HG03175 (cell line): ENCODE measurements at regions not wholly inside any gene's neighbourhood (a gene's known extent, or its start where the extent isn't known, plus 50 kb on each side); places are given as distances from the start of the nearest gene placed in this dataset.
"Not testable (repeated sequence)": the region's sequence is repeated elsewhere in the genome, so short reads cannot be mapped to it uniquely, and the experiment has no call there.

Experiments used
- ATAC-seq: cut with Tn5 transposase; IDR thresholded peaks from one replicate; pipeline ENCODE4 v1.9.1; 2021; ENCODE audit warnings: mild to moderate bottlenecking, moderate library complexity; ENCODE audit not compliant: unreplicated experiment

DNA sequence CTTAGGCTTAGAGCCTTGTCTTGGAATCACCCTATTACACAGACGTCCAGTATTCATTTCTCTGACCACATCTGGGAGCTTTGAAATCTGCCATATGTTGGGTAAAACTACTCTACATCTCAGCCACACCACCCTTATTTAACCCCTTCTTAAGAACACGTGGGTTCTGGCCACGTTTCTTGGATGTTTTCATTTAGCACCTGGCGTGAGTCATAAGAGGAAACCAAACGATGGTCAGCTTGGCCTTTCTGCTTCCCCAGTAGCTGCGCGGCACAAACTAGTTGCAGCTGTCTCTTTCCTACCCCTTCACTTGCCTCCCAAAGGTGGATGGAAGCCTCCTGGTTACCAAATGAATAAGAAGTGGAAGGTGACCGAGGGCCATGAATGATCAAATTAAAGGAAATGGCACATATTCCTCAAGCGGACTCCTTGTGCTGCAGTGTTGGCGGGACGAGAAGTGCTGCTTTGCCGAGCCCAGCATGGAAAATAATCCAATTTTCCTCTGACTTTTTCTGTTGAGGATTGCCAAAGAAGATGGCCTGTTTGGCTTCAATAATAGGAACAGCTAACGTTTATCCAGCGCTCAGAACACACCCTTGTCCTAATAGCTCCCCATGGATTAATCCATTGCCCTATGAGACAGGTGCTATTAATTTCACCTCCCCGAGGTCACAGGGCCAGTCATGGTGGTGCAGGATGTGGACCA lies 154.1 kb downstream of the ZNF664 start:
- ATAC-seq, result peak; percentile 46

DNA sequence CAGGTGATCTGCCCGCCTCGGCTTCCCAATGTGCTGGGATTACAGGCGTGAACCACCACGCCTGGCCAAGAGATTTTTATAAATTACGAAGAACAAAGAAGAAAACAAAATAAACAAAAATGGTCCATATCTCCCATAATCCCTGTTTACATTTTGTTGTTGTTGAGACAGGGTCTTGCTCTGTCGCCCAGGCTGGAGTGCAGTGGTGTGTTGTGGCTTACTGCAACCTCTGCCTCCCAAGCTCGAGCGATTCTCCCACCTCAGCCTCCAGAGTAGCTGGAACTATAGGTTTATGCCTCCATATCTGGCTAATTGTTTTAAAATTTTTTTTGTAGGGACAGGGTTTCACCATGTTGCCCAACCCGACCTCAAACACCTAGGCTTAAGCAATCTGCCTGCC lies 156.1 kb downstream of the ZNF664 start:
- no peak for ATAC-seq

DNA sequence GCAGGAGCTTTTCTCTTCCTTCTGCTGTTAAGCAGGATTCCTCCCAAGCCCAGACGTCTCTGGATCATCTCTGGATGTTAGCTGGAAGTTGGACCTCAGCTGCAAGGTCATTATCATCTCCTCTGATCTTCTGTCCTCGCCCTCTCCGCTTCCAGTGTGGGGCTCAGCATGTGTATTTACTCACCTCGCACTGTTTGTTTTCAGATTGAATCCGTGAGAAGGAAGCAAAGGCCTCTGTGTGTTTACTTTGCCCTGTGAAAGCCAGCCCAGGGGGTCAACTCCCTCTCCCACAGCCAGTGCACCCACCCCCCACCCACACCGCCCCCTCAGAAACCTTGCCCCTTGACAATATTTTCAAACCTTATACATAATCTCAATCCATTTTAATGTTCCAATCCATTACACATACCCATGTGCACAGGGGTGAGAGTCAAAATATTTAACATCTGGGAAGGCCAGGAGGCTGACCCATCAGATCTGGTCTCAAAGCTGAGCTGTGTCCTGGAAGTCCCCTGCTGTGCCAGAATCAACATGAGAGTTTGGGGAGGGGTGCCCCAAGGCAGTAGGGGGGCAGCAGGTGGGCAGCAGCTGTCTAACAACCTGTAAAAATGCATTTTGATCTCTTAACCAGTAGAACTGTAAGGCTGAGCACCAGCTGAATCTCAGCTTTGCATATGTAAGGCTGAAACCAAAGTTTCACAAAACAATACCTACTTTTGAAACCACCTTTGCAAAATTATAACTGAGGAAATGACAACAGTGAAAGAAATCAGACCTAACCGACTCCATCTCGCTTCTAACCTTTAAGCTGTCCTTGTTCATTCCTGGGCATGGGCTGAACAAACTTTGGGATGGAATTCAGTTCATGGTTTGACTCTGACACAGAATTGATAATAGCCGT lies 157.9 kb downstream of the ZNF664 start:
- ATAC-seq, result peak; percentile 64

DNA sequence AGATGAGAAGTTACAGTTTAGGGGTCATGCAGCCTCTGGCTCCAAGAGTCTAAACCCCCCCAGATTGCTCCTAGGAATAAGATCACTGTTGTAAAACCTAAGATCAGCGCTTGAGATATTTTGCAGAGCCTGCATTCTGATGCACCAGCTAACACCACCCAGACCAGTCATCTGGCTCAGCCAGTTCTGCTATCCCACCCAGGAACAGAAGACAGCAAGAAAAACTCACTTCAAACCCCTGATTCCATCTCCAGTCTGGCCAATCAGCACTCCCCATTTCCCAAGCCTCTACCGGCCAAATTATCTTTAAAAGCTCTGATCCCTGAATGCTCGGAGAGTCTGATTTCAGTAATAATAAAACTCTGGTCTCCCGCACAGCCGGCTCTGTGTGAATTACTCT lies 158.6 kb downstream of the ZNF664 start:
- no peak for ATAC-seq

DNA sequence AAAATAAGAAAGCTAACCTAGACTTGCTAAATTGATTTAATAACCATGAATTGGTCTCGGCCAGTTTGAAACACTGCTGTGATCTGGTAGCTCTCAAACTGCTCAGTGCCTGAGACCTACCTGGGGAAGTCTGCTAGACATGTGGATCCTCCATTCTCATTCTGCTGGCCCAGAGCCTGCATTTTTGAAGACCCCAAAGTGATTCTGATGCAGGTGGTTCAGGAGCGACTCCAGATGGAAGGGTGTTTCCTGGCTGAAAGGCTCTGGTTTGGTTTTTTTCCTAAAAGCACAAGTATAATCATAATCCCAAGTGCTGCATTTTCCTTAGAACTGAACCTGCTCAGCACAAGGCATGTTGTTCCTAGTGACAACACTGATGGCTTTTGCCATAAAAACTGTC lies 159.5 kb downstream of the ZNF664 start:
- ATAC-seq, result no peak

DNA sequence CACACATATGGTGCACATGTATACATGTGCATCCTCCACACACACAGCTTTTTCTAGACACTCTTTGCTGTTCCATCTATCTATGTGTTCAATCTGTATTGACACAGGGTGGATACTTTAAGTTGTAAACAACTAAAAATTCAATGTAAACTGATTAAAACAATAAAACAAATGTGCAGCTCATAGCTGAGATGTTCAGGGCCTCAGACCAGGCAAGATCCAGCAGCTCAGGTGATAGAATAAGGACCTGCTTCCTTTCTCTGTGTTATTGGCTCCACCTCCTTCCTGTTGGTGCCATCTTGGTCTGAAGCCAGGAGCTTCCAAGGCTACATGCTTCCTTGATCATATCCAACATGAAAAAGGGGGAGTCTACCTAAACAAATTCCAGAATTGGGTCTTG lies 158.1 kb upstream of the RFLNA start:
- ATAC-seq, result no peak

DNA sequence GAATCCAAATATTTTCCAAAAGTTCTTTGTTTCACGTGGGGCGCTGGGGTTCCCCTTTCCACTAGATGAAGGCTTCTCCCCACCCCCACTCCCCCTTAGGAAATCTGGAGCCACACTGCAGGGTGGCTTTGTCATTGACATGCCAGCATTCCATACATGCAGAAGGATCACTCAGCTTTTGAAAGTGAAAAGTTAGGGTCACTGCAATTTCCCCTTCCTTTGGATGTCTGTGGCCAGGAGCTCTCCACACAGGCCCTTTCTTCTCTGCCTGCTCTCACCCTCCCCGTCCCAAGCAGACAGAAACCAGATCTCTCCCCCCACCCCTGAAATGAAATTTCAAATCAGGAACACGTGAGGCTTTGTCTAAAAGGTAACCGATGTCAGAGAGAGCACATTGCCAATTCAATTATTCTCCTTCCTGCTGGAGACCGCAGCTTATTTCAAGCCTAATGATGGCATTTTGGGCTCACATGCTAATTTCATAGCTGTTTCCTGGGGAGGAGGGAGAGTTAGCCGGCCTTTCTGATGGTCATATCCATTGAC lies 153.9 kb upstream of the RFLNA start:
- ATAC-seq, result no peak

DNA sequence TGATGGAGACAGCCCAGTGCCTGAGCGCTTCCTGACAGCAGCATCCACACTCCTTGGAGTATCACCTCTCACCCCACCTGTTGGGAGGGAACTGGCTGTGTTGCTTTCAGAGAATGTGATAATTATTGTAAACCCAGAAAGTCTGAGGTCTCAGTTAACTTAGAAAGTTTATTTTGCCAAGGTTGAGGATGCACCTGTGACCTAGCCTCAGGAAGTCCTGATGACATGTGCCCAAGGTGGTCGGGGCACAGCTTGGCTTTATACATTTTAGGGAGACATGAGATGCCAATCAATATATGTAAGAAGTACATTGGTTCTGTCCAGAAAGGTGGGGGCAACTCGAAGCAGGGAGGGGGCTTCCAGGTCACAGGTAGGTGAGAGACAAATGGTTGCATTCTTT lies 153.3 kb upstream of the RFLNA start:
- ATAC-seq, result not testable (repeated sequence)

DNA sequence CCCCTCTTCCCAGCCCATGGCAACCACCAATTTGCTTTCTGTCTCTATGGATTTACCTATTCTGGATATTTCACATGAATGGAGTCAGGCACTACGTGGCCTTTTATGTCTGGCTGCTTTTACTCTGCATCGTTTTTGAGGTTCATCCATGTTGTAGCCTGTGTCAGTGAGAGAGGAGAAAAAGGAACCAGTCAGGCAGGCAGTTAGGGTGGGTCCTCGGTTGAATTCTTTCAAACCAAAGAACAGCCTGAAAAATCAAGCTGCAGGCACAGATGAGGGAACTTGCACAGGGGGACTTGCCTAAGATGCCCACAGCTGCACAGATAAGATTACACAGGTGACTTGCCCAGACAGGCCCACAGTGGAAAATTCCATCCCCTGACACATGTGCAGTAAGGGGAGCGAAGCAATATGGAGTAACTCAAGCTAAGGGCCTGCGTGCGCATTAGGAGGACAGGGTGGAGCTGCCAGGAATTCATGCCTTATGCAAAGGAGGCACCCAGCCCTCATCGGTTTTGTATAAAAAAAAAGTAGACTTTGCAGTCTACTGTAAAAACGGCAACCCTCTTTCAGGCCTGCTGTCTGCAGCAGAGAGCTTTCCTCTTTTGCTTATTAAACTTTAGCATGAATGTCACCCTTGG lies 152.4 kb upstream of the RFLNA start:
- no peak for ATAC-seq

DNA sequence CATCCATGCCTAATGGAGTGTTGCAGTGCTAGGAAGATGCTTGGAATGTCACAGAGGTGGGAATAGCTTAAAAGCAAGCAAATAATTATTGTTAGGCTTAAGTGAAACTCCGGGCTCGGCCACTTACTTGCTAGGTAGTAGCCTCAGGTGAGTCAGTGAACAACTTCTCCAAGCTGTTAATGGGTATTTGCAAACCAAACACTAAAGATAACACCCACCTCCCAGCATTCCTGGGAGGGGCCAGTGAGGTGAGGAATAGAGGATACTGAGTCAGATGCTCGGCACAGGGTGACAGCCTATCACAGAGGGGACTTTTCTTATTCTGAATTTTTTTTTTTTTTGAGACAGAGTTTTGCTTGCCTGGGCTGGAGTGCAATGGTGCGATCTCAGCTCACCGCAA lies 151.2 kb upstream of the RFLNA start:
- ATAC-seq, result no peak

DNA sequence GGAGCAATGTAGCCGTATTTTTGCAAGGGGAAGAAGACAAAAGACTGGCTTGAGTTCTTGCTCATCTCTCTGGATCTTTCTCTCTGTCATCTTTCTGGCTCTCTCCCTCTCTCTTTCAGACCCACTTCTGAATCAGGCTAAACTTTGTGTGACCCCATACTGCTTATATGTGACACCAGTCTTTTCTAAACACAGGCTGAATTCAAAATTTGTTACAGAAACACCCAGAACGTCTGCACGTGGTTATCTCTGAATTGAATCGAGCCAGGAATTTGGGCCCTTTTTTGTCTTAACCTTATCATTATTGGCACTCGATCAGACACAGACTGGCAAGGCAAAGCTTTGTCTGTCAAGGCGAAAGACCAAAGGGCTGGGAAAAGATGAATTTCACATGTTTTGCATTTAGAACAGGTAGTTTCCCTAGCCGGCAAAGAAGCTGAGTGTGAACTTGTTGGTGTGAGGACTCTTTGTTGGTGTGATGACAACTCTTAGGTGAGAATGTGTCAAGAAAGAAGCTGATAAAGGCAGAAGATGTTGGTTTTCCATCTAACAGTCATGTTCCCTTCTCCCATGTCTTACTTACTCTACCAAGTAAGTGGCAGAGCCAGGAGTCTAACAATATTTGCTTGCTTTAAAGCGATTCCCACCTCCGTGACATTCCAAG lies 150.2 kb upstream of the RFLNA start:
- ATAC-seq, result no peak

DNA sequence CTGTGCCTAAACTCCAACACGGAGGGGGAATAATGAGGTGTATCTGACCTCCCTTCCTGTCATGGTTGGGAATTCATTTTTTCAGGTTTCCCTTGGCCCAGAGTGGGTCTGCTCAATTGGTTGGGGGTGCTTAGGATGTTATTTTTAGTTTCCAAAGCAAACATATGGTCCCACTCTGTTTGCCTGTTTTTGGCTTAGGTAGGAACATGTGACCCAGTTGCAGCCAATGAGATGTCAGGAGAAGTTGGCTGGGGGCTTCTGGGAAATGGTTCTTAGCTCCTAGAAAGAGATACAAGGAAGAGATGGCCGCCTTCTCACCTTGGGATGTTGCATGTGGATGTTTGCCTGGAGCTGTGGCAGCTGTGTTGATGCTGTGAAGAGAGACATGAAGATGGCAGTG lies 147.9 kb upstream of the RFLNA start:
- no peak for ATAC-seq

DNA sequence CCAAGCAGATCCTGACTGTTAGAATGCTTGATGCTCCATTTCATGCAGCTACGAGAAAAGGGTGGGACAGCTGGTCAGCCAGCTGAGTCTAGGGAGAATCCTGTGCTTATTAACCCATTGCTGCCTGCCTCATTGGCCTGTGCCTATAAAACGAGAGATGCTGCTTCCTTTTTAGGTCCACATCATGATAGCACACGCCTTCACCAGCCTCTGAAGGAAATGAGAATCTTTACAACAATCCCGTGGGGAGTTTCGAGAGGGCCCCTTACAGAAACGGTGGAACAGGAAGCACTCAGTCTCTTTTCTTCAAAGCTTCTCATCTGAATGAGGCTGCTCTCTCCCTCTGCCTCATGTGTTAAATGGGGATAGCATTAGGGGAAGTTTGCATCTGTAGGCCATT lies 147.3 kb upstream of the RFLNA start:
- peak; percentile 87 for ATAC-seq

DNA sequence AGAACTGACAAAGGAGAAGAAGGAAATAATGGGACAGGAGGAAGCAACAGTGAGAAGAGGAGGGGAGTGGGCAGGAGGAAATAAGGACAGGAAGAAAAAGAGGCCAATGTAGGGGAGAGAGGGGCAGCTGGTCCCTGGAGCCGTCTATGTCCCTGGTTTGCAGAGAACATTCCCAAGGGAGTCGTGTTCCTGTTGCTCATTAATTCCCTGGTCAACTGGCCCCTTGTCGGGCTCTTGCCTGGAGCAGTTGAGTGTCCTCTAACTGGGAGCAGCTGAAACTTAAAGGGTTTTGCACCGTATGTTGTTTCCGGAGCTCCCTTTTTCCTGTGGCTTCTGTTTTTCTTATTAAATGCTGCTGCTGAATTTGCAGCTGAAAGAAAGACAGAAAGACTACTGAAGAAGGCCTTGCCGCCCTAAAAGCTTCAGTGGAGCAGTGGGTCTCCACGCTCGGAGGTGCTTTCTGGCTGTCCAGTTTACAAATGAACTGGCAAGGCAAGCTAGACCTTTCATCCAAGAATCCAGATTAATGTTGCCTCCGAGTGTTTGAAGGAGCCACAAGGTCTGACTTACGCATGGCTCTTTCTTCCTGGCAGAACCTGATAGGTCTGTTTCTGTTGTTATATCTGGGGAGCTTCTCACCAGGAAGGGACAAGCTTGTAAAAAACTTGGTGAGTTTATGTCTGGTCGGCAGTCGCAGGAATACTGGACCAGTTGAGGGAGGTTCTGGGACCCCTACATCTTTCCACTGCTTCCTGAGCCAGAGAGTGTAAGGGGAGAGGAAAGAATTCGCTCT lies 146.2 kb upstream of the RFLNA start:
- no peak for ATAC-seq

DNA sequence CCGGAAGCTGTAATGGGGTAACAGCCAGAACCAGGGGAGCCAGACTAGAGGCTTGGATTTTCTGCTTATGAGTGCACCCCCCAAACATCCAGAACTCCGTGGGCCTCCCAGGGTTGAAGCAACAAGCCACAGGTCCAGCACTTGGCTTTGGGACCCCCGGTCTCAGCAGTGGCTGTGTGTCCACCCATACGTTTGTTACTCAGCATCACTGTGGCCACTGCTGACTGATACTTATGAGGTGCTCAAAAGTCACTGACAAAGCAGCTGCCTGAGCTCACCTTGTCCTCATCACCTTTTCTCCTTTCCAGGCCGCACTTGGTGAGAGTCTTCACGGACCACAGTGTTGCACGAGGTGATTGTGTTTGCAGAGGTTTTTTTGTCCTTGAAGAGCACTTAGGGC lies 145.6 kb upstream of the RFLNA start:
- no peak for ATAC-seq

DNA sequence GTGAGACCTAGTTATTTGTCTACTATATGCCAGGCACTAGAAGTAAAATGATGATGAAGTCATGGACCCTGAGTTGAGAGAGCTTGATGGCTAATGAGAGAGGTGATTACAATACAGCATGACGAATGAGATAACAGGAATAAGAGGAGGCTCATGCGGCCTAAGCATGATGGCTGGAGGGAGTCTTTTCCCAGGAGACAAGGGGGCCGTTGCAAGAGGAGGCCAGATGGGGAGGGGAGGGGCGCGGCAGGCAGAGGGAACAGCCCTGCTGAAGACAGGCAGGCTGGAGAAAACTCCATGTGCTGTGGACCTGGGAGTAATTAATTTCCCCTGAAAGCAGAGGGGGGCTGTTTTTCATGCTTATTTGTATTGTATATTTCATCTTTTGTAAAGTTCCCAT lies 144.7 kb upstream of the RFLNA start:
- no peak for ATAC-seq

DNA sequence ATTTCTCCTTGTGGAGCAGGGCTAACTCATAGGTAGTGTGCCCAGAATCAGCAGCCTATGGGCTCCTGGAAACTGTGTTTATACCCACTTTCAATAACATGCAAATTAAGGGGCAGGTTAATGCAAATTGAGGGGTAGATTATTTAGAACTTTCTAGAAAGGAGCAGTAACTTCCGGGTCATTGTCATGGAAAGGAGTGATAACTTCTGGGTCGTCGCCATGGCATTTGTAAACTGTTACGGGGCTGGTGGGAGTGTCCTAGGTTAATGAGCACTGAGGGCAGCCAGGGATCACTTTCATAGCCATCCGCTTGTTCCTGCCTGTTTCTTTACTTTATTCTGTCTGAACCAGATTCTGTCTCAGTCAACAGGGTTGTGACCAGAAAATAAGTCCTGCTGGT lies 143.3 kb upstream of the RFLNA start:
- ATAC-seq, result no peak

DNA sequence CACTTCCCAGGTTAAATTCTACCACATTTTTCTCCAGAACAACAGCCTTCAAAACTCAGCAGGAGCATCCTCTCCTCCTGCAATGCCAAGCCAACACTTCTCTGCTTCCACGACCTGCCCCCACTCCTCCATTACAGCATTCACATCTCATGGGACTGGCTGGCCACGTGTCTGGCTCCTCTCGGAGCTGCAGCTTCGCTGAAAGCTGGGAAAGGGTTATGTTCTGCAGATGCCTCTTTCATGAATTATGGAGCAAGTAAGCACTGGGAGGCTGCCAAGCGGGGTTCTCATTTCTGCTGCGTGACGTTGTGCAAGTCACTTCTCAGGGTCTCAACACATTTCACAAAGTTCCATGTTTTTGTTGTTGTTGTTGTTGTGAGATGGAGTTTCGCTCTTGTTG lies 142.2 kb upstream of the RFLNA start:
- no peak for ATAC-seq

DNA sequence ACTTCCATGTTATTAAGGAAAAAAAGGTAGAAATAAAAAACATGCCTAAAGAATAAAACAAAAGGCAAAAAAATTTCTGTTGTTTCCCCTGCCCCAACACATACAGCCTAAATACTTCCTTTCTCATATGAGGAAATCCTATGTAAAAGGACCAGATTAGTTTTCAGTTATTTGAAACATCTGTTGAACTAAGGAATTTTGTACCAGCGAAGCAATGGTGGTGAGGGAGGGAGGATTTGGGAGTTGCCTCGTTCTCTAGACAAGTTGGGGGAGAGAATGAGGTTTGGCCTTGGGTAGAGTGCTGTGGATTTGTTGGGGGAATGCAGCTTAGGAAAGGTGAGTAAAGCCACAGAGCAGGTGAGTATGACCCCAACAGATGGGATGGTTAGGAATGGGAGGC lies 141.5 kb upstream of the RFLNA start:
- no peak for ATAC-seq

DNA sequence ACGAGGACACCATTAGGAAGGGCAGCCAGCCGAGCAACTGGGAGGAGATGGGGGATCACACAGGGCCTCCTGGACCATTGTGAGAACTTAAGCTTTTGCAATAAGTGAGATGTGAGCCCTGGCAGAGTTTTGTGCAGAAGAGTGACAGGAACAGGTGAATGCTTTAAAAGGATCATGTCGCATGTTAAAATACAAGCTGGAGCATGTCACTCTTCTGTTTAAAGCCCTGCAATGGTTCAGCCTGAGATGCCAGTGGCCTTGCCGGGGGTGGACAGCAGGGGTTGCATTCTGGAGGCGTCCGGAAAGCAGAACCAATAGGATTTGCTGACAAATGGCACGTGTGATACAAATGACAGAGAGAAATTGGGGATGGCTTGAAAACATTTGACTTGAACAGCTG lies 137.5 kb upstream of the RFLNA start:
- no peak for ATAC-seq
